Calu3 (cell line): ENCODE measurements at regions not wholly inside any gene's neighbourhood (a gene's known extent, or its start where the extent isn't known, plus 50 kb on each side); places are given as distances from the start of the nearest gene placed in this dataset.

Experiments
- BruUV-seq: library from RNA; stranded (reverse); fragments of 400-500 nt; replicated peaks from 2 replicates; lab custom pipeline; 2021; lab: Mats Ljungman, UMichigan
- CTCF ChIA-PET: fragments of 300-600 bp; sonication (Branson Sonifier 250); formaldehyde crosslinking; loops from one replicate; lab custom pipeline; 2022; ENCODE audit warnings: antibody characterized with exemption; lab: Charles Lee
- DNase-seq: peaks from one replicate; pipeline ENCODE4 v3.0.0; 2022
- H3K27ac Mint-ChIP-seq: one replicate; pipeline ENCODE4 v1.8.0; 2022; ENCODE audit warnings: mixed read lengths; ENCODE audit not compliant: unreplicated experiment
- H3K27me3 Mint-ChIP-seq: one replicate; pipeline ENCODE4 v1.8.0; 2022; ENCODE audit warnings: mixed read lengths; ENCODE audit not compliant: unreplicated experiment
- H3K36me3 Mint-ChIP-seq: one replicate; pipeline ENCODE4 v1.8.0; 2022; ENCODE audit warnings: mild to moderate bottlenecking, moderate library complexity, mixed read lengths; ENCODE audit not compliant: insufficient read depth, unreplicated experiment
- H3K4me1 Mint-ChIP-seq: one replicate; pipeline ENCODE4 v1.8.0; 2022; ENCODE audit warnings: mild to moderate bottlenecking, low read depth, mixed read lengths; ENCODE audit not compliant: unreplicated experiment
- H3K4me3 Mint-ChIP-seq: one replicate; pipeline ENCODE4 v1.8.0; 2022; ENCODE audit warnings: mild to moderate bottlenecking, low read depth, moderate library complexity, mixed read lengths; ENCODE audit not compliant: unreplicated experiment
- H3K9me3 Mint-ChIP-seq: one replicate; pipeline ENCODE4 v1.8.0; 2022; ENCODE audit warnings: low read depth, mixed read lengths; ENCODE audit not compliant: unreplicated experiment
- CTCF ChIP-seq: fragments of 200-600 bp; IDR thresholded peaks from one replicate; pipeline ENCODE4 v1.8.0; 2022; ENCODE audit warnings: antibody characterized with exemption; ENCODE audit not compliant: unreplicated experiment
- intact Hi-C: fragments of 100-400 bp; cut with micrococcal nuclease; formaldehyde crosslinking; loops from one replicate; pipeline ENCODE4 v1.10.0; 2022; ENCODE audit not compliant: unreplicated experiment

- Mint-ChIP-seq H3K27me3 (no peaks in the 10 kb centered on the region), H3K27ac (no peak overlapping the region), H3K4me1 (no peaks in the 10 kb centered on the region), H3K9me3 (peaks cover 4% of the 10 kb centered on the region), H3K36me3 (no peaks in the 10 kb centered on the region), H3K4me3 (no peak overlapping the region)
- TF ChIP-seq CTCF, result no peak
- BruUV-seq, result no TSS peak
- no peak for DNase-seq
- intact Hi-C loops, result no loop called here
- CTCF ChIA-PET, result no interaction called here
These were observed 77.5 kb downstream of the ZNF648 start for GRCh38 chr1:181984006-181984405.

GRCh38 chr1:181981821-181982220 is 79.7 kb downstream of the ZNF648 start:
- Mint-ChIP-seq H3K4me3 (no peak overlapping the region), H3K9me3 (peaks cover 10% of the 10 kb centered on the region), H3K27ac (no peak overlapping the region), H3K27me3 (no peaks in the 10 kb centered on the region), H3K36me3 (no peaks in the 10 kb centered on the region), H3K4me1 (no peaks in the 10 kb centered on the region)
- BruUV-seq, result no TSS peak
- no peak for TF ChIP-seq CTCF
- DNase-seq, result no peak
- intact Hi-C loops, result no loop called here
- CTCF ChIA-PET, result no interaction called here

GRCh38 chr1:181972256-181972655 is 89.3 kb downstream of the ZNF648 start:
- H3K4me3 Mint-ChIP-seq, result no peak overlapping the region
- H3K4me1 Mint-ChIP-seq, result no peaks in the 10 kb centered on the region
- intact Hi-C loops, result no loop called here
- H3K36me3 Mint-ChIP-seq, result no peaks in the 10 kb centered on the region
- H3K27me3 Mint-ChIP-seq, result peaks cover 25% of the 10 kb centered on the region
- CTCF ChIA-PET, result no interaction called here
- H3K9me3 Mint-ChIP-seq, result peaks cover 14% of the 10 kb centered on the region
- no peak for DNase-seq
- H3K27ac Mint-ChIP-seq, result no peak overlapping the region
- TF ChIP-seq CTCF, result no peak
- BruUV-seq, result no TSS peak

GRCh38 chr1:181971424-181971823 is 90.1 kb downstream of the ZNF648 start:
- DNase-seq, result no peak
- Mint-ChIP-seq H3K27ac (no peak overlapping the region), H3K27me3 (peaks cover 27% of the 10 kb centered on the region), H3K4me3 (no peak overlapping the region), H3K4me1 (no peaks in the 10 kb centered on the region), H3K9me3 (peaks cover 12% of the 10 kb centered on the region), H3K36me3 (no peaks in the 10 kb centered on the region)
- no TSS peak for BruUV-seq
- CTCF ChIA-PET, result interaction anchor here (0.7 kb wide), 1 partner anchor 21 kb away, joined by 10 read pairs; no protein-coding TSS in a partner anchor
- no peak for TF ChIP-seq CTCF
- intact Hi-C loops, result no loop called here
